ENCODE measurements at regions not wholly inside any gene's neighbourhood (a gene's known extent, or its start where the extent isn't known, plus 50 kb on each side); places are given as distances from the start of the nearest gene placed in this dataset.

- peaks cover 10% of the 10 kb centered on the region; the same call in 1 of the 2 replicates for H3K9me2 ChIP-seq (ENCODE audit: insufficient read depth)
- H3K36me3 Mint-ChIP-seq (ENCODE audit: low read depth): no peaks in the 10 kb centered on the region
- no peak overlapping the region for H3K27ac Mint-ChIP-seq
- H3K4me1 ChIP-seq (ENCODE audit: insufficient read depth): peaks cover 4% of the 10 kb centered on the region
- no peak overlapping the region for H3K4me2 ChIP-seq
- no peaks in the 10 kb centered on the region for H3K27me3 ChIP-seq (ENCODE audit: insufficient read depth)
- peaks cover 11% of the 10 kb centered on the region for H3K27me3 Mint-ChIP-seq (ENCODE audit: insufficient read depth, low read depth, poor library complexity)
- no peaks in the 10 kb centered on the region for H3K36me3 ChIP-seq (ENCODE audit: insufficient read depth)
- ATAC-seq: no peak
- no peak overlapping the region for H3K27ac ChIP-seq (ENCODE audit: low read depth)
- H2AFZ ChIP-seq: no peak overlapping the region
- no peaks in the 10 kb centered on the region for H3F3A ChIP-seq (replicated peaks; ENCODE audit: low read depth)
- TF ChIP-seq STAT1 (IDR thresholded peaks at IDR 0.05; ENCODE audit: unreplicated experiment): no peak
- TF ChIP-seq EZH2phosphoT487 (IDR thresholded peaks at IDR 0.05; ENCODE audit: unreplicated experiment): no peak
- no peak for TF ChIP-seq ZNF114 (CRISPR knock-in tag; IDR thresholded peaks at IDR 0.05)
- no peak for TF ChIP-seq POLR2AphosphoS5 (IDR thresholded peaks at IDR 0.05; ENCODE audit: low read depth)
- TF ChIP-seq CREB1 (CRISPR knock-in tag; IDR thresholded peaks at IDR 0.05; ENCODE audit: low read depth): no peak
- TF ChIP-seq, protein P1, sequence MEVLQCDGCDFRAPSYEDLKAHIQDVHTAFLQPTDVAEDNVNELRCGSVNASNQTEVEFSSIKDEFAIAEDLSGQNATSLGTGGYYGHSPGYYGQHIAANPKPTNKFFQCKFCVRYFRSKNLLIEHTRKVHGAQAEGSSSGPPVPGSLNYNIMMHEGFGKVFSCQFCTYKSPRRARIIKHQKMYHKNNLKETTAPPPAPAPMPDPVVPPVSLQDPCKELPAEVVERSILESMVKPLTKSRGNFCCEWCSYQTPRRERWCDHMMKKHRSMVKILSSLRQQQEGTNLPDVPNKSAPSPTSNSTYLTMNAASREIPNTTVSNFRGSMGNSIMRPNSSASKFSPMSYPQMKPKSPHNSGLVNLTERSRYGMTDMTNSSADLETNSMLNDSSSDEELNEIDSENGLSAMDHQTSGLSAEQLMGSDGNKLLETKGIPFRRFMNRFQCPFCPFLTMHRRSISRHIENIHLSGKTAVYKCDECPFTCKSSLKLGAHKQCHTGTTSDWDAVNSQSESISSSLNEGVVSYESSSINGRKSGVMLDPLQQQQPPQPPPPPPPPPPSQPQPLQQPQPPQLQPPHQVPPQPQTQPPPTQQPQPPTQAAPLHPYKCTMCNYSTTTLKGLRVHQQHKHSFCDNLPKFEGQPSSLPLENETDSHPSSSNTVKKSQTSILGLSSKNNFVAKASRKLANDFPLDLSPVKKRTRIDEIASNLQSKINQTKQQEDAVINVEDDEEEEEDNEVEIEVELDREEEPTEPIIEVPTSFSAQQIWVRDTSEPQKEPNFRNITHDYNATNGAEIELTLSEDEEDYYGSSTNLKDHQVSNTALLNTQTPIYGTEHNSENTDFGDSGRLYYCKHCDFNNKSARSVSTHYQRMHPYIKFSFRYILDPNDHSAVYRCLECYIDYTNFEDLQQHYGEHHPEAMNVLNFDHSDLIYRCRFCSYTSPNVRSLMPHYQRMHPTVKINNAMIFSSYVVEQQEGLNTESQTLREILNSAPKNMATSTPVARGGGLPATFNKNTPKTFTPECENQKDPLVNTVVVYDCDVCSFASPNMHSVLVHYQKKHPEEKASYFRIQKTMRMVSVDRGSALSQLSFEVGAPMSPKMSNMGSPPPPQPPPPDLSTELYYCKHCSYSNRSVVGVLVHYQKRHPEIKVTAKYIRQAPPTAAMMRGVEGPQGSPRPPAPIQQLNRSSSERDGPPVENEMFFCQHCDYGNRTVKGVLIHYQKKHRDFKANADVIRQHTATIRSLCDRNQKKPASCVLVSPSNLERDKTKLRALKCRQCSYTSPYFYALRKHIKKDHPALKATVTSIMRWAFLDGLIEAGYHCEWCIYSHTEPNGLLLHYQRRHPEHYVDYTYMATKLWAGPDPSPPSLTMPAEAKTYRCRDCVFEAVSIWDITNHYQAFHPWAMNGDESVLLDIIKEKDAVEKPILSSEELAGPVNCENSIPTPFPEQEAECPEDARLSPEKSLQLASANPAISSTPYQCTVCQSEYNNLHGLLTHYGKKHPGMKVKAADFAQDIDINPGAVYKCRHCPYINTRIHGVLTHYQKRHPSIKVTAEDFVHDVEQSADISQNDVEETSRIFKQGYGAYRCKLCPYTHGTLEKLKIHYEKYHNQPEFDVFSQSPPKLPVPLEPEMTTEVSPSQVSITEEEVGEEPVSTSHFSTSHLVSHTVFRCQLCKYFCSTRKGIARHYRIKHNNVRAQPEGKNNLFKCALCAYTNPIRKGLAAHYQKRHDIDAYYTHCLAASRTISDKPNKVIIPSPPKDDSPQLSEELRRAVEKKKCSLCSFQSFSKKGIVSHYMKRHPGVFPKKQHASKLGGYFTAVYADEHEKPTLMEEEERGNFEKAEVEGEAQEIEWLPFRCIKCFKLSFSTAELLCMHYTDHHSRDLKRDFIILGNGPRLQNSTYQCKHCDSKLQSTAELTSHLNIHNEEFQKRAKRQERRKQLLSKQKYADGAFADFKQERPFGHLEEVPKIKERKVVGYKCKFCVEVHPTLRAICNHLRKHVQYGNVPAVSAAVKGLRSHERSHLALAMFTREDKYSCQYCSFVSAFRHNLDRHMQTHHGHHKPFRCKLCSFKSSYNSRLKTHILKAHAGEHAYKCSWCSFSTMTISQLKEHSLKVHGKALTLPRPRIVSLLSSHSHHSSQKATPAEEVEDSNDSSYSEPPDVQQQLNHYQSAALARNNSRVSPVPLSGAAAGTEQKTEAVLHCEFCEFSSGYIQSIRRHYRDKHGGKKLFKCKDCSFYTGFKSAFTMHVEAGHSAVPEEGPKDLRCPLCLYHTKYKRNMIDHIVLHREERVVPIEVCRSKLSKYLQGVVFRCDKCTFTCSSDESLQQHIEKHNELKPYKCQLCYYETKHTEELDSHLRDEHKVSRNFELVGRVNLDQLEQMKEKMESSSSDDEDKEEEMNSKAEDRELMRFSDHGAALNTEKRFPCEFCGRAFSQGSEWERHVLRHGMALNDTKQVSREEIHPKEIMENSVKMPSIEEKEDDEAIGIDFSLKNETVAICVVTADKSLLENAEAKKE (CRISPR knock-in tag; IDR thresholded peaks at IDR 0.05): no peak
- TF ChIP-seq, protein P2, sequence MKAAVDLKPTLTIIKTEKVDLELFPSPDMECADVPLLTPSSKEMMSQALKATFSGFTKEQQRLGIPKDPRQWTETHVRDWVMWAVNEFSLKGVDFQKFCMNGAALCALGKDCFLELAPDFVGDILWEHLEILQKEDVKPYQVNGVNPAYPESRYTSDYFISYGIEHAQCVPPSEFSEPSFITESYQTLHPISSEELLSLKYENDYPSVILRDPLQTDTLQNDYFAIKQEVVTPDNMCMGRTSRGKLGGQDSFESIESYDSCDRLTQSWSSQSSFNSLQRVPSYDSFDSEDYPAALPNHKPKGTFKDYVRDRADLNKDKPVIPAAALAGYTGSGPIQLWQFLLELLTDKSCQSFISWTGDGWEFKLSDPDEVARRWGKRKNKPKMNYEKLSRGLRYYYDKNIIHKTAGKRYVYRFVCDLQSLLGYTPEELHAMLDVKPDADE (IDR thresholded peaks at IDR 0.05): no peak
- TF ChIP-seq JUNB (IDR thresholded peaks at IDR 0.05; ENCODE audit: unreplicated experiment): no peak
- H3K9me3 Mint-ChIP-seq: peaks cover 3% of the 10 kb centered on the region; the same call in 1 of the 3 replicates
- no peak overlapping the region for H3K4me3 ChIP-seq
- no peaks in the 10 kb centered on the region for H4K20me1 ChIP-seq (replicated peaks; ENCODE audit: insufficient read depth)
- no peak overlapping the region for H3K4me3 Mint-ChIP-seq
- H3K79me2 ChIP-seq (replicated peaks; ENCODE audit: insufficient read depth): no peaks in the 10 kb centered on the region
- H3K4me1 Mint-ChIP-seq: peaks cover 7% of the 10 kb centered on the region; the same call in 2 of the 3 replicates
- no peak for DNase-seq (ENCODE audit: low spot score)
These were observed 256.2 kb upstream of the PARD3B start for GRCh38 chr2:204289066-204289465.

All from GM23338 (cell line).